CD4-positive, alpha-beta T cell treated with Interleukin-2 at 100 ng/mL for 4 hours (primary cell): ENCODE measurements at regions not wholly inside any gene's neighbourhood (a gene's known extent, or its start where the extent isn't known, plus 50 kb on each side); places are given as distances from the start of the nearest gene placed in this dataset.
A peak's percentile ranks its signal among the peaks of the same experiment; 100 is the strongest.
"Not testable (repeated sequence)": the region's sequence is repeated elsewhere in the genome, so short reads cannot be mapped to it uniquely, and the experiment has no call there.

Experiments used
- DNase-seq: peaks from one replicate; pipeline ENCODE4 v3.0.0-alpha.2; 2020; ENCODE audit warnings: low spot score

DNA sequence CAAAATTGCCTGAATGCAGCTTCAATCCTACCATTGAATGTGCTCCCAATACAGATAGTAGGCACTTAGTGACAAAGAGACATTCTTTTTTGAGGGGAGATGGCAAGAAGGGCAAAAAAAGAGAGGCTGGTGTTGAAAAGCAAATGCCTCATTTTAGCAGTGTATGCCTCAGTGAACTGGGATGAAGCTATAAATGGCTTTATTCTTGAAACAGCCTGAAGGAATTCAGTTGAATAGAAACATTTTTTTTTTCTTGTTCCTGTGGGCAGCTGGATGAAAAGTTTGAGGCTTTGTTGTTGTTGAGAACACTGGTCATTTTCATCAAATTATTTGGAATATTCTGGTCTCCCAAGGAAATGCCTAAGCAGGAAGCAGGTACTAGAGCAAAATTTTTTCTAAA lies 228.9 kb downstream of the RNF144A start:
- no peak for DNase-seq

DNA sequence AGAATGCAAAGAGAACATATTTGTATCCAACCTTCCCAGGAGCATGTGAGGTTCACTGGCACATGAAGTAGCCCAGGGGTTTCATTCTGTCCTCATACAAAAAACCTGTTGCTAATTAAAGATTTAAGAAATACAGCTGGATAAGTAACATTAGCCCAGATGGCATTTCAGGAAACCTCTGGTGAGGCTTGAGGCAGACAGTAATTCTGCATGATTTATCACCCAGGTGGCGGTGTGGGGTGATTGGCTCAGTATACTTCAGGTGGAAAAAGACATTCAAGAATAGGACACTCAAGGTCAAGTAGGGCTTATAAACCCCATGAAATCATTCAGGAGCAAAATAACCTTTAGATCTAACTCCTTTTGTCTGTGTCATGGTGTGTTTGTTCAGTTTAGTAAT lies 237.4 kb downstream of the RNF144A start:
- DNase-seq = no peak

DNA sequence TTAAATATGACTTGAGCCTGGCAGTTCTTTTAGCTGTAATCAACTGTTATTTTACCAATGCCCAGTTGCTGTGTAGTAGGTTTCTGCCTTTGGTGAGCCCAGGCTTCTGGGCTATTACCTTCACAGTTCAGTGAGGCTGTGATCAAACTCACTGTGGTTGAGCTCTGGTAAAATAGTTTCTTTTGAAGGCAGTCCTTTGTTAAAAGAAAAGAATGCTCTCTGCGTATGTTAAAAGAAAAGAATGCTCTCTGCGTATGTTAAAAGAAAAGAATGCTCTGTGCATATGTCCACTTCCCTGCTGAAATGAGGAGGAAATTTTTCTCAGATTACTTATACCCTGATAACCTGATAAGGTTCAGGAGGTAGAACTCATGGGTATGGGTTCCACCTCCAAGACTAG lies 244.3 kb downstream of the RNF144A start:
- DNase-seq = no peak

DNA sequence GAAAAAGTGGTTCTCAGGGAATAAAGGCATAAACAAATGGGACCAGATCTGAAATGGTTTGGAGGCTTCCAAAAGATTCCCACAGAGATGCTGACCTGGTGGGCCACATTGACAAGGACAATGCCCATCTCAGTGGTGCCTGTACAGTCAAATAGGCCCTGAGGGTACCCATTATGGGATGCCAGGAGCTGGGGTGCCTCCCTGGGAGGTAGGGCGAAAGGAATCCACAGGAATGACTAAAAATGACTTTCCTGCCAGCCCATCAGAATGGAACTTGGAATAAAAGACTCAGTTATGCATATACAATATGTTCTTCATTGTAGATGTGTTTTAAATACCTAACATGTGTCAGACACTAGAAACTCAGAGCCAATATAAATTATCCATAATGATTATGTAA lies 248.5 kb downstream of the RNF144A start:
- no peak for DNase-seq

DNA sequence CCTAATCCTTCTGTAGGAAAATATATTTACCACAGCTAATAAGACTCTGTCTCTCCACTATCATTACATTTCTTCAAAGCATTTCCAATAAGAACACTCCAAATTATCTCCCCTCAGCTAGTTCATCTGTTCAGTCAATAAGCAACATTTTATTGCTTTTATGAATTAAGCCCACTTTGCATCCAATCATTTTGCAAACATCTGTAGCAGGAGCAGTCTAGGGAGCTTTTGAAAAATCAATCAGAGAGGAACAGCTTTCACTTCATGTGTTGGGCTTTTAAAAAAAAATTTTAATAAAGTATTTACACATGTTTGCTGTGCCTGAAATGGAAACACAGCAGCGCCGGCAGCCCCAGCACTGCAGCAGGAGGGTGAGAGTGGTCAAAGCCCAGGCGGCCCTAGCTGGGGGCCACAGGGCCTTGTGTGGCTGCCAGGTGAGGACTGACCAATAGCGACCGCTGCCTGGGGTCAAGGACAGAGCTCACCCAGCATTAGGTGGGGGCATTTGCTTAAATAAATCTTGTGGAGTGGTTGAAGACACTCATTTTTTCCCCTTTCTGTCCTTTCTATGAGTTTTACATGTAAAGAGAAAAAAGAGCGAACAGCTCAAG lies 250.7 kb downstream of the RNF144A start:
- no peak for DNase-seq

DNA sequence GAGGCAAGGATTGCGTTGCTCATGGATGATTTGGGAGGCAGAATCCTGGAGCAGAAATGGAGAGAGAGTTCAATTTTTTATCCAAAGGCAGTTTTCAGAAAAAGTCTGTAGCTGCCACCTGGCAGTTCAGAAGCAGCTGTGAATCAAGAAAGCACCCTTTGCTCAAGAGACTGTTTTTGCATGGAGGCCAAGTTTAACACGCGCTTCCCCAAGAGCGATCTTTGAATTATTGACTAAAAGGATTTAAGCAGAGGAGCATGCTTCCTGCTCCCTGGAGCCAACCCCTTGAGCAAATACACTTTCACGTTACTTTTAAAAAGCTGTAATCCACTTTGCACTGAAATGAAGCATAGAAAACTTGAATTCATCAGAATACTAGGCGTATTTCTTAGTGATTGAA lies 252.4 kb downstream of the RNF144A start:
- no peak for DNase-seq

DNA sequence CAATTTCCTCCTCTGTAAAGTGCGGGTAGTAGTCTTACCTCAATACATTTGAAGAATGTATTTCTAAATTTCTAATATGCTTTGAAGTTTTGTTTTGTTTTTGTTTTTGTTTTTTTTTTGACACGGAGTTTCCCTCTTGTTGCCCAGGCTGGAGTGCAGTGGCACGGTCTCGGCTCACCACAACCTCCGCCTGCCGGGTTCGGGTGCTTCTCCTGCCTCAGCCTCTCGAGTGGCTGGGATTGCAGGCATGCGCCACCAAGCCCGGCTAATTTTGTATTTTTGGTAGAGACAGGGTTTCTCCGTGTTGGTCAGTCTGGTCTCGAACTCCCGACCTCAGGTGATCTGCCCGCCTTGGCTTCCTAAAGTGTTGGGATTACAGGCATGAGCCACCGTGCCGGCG lies 261.8 kb downstream of the RNF144A start:
- not testable (repeated sequence) for DNase-seq

DNA sequence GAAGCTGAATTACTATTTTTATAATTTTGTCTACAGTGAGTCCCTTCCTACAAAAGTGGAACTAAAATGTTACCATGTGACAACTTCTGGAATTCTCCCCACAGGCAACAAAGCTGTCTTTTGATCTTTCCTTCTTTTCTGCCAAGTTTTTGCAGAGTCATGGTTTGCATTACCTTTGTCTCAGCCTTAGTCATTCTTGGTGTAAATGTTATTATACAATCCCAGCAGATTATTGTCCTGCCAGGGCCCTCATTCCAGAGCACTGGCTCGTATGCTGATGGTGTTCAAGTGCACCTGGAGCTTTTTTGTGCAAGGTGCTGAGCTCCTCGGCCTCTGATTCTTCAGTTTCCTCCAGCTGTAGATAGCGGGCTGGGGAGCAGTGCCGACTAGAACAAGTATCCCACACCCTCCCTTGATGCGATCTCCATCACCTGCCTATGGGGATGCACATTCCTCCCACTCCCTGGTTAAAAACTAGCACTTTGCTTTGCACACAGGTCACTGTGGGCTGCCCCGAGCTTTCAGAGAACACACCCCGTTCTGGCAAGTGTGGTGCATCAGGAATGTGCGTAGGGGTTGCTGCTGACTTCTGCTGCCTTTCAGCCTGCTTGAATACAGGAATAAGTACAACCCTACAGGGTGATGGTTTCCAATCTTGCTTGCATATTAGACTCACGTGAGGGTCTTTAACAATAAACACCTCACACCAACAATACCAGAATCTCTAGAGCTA lies 263.6 kb downstream of the RNF144A start:
- DNase-seq = no peak

DNA sequence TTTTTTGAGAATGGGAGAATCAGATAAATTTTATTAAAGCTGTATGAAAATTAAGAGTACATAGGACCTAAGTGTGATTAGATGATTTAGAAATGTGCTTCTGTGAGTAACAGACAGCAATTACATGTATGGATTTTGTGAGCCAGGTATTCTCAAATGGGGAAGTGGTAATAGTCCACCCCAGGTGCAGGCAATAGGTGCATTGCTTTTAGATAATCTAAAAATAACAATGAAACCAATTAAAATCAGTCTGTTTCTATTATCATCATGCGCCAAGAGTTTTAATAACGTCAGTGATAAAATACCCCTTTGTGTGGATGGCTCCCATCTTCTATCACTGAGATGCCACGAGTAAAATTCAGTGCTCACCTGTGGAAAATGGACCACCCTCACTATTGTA lies 265.3 kb downstream of the RNF144A start:
- no peak for DNase-seq

DNA sequence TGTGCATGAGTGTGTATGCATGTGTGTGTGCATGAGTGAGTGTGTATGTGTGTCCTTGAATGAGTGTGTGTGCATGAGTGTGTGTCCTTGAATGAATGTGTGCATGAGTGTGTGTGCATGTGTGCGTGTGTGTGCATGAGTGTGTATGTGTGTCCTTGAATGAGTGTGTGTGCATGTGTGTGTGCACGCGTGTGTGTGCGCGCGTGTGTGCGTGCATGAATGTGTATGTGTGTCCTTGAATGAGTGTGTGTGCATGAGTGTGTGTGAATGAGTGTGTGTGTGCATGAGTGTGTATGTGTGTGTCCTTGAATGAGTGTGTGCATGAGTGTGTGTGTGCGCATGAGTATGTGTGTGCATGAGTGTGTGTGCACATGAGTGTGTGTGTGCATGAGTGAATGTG lies 271.9 kb downstream of the RNF144A start:
- no peak for DNase-seq

DNA sequence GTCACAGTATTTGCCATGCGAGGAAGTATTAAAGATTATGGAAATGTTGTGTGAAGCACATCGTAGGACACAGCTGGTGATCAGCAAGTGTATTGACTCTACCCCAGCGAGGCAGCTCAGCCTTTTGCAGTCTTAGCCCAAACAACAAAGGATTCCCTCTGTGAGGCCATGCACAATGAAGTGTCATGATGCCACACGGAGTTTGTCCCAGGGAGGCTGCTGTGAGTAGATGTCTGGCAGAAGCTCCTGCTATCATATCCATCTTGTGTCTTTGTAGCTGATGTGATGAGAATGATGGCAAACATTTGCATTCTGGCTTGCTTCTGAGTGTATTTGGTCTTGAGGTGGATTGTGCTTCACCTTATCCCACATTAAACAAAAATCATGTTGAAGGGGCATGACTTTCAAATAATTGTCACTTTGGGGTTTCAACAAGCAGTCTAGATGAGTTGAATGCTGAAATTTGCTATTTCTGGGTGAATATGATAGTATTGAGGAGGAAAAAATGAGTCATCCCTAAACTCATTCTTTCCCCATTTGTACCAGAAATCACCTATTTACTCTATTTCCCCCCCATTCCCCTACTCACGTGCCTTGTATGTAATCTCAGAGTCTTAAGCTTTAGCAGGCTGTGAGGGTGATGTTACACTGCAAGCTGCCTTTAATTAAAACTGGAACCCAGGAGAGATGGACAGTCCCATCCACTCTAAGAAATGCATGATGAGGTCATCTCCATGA lies 273.5 kb downstream of the RNF144A start:
- DNase-seq = no peak

DNA sequence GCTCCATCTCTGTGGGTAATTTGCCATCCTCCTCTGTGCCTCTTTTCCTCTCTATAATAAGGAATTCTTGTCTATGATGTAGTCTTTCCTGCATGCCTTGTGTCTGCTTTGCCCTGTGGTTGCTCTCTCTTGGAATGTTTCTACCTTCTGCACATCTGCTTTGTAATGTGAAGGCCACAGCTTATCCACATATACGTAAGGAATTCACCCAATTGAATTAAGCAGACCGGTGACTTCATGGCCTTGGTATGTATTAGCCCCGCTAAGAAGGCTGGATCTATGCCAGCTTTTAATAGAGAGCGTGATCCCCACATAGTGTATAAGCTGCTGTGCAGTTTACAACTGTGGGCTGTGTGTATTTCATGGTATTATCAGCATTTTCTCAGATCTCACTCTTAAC lies 274.7 kb downstream of the RNF144A start:
- DNase-seq = no peak

DNA sequence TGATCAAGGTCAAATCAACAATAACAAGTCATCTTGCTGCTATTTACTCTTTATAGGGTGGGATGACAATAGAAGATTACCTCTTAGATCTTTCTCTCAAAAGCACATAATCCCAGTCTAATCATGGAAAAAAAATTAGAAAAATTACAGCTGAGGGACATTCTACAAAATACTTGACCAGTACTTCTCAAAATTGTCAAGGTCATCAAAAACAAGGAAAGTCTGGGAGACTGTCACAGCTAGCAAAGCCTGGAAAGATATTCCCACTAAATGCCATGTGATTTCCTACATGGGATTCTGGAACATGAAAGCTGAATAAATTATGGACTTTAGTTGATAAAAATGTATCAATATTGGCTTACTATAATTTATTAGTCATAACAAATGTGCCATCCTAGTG lies 276.2 kb downstream of the RNF144A start:
- DNase-seq = no peak

DNA sequence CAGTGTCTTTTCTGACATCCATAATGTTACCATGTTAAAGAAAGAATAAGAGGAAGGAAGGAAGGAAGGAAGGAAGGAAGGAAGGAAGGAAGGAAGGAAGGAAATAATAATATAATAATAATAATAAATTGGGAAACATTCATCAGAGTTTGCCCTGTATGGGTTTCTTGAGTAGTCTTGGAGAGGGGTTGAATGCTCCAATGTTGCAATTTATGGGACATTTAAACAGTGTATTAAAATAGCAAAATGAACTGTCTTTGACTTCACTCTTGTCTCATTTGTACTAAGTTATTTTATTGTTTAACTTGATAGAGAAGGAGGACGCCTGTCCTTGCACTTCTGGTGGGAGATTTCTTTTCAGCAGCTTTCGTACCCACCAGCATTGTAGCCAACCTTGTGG lies 277.7 kb downstream of the RNF144A start:
- DNase-seq = no peak

DNA sequence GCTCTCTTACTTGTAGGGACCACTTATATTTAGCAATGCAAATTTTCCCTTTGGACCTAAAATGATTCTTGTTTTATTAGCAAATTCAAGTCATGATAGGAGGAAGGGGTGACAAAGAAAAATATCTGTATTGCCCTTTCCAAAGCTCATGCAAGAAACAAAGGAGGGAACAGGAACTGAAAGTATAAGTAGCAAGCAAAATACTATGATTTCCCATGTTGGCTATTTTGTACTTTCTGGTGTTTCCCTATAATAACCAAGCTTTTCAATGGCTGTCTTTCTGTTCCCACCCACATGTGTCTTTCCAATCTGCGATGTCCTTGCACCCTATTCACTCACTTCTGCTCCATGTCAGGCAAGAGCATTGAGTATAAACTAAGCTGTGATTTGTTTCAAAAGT lies 279.7 kb downstream of the RNF144A start:
- DNase-seq = no peak

DNA sequence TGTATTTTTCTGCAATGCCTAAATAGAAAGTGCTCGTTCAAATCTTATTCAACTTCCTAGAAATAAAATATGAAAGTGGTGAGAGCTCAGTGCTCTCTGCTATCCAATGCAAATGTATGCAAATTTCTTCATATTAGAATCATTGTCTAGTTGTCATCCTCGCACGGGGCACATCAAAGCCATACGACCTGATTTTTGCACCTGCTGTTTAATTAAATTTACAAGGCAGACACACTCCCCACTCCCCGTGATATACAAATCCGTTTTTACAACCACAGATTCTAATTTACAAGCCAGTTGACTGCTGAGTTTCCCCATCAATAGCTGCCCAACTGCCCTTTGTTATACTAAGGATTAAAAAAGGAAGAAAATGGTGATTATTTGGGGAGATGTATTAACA lies 284.6 kb downstream of the RNF144A start:
- DNase-seq = no peak

DNA sequence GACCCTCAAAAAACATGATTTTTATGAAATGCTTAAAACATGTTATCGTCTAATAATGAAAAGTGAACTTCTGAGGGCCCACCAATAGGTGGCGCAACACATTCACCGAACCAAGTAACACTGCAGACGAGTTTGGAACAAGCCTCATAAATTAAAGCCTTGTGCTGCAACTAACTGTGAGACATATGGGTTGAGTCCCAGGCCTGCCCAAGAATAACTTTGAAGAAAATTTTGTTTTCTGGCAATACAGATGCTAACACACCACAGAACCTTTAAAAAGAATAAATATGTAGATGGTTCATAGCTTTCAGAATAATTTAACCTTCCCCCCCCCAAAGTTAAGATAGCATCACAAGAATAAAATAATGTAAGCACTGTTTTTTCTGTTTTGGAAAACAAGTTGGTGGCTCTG lies 285.9 kb downstream of the RNF144A start:
- peak; percentile 63 for DNase-seq

DNA sequence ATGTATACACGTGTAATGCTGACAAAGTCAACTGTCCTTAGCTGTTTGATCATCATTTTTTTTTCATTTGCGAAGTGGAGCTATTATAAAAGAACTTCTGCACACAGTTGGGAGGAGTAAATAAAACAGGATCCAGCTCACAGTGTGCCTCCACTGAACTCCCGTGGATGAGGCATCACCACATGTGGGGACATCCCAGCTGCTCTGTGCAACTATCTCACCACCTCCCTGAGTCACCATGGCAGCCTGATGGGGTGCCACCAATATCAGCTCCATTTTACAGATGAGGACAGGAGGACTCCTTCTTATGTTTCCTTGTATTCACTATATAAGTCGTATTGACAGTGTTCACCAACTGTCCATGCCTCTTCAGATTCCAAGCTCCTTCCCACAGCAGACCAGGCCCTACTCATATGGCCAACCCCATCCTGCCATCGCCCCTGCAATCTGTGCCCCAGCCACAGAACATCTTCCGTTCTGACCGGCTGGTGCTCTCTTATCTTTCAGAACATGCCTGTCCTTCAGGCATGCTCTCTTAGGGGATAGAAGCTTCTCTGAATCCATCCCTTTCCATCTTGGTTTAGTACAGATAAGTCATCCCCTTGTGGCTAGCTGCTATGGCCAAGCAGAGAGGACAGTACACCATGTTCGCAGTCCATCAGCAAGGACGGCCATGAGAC lies 288.1 kb downstream of the RNF144A start:
- no peak for DNase-seq

DNA sequence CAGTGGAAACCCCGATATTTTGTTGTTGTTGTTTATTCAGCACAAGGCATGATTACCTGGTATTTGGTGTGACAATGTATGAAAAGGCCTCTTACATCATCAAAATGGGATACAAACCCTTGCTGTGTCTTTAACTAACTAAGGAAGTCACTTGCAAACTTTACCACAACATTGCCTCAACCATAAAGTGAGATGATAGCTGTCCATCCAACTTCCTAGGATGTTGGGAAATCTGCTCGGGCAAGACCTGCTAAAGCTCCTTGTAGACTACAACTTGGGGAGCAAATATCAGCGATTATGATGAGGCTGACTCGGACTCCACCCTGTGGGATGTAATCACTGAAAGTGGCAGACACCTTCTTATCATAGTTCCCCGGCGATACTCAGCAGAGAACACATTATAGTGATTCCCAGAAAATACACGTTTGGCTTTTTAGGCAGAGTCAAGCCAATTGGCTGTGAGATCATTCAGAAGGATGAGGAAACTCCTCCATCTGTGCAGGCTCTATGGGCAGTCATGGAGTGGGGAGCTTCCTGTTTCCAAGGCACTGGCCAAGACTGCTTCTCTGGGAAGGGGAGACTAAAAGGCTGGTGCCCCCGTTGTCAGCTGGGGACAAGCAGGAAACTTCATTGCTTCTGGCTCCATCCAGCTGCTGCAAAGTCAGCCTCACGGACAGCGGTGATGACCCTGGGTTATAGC lies 289.0 kb downstream of the RNF144A start:
- DNase-seq = no peak

DNA sequence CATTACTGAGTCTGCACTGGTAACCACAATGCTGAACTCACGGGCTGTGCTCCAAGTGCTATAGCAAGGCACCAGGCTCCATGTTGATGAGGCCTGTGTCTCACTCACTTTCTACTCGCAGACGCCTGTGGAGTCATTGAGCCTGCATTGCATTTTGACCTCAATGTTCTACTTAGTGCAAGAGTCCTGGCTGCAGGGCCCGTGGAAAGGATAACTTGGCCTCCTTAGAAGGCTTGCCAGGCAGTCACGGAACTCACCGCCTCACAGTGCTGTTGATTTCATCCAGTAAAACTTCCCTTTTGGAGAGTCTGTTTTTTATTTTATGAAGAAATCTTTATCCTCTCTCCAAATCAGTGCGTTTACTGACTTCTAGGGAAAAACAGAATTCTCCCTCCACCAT lies 290.4 kb downstream of the RNF144A start:
- DNase-seq = no peak

DNA sequence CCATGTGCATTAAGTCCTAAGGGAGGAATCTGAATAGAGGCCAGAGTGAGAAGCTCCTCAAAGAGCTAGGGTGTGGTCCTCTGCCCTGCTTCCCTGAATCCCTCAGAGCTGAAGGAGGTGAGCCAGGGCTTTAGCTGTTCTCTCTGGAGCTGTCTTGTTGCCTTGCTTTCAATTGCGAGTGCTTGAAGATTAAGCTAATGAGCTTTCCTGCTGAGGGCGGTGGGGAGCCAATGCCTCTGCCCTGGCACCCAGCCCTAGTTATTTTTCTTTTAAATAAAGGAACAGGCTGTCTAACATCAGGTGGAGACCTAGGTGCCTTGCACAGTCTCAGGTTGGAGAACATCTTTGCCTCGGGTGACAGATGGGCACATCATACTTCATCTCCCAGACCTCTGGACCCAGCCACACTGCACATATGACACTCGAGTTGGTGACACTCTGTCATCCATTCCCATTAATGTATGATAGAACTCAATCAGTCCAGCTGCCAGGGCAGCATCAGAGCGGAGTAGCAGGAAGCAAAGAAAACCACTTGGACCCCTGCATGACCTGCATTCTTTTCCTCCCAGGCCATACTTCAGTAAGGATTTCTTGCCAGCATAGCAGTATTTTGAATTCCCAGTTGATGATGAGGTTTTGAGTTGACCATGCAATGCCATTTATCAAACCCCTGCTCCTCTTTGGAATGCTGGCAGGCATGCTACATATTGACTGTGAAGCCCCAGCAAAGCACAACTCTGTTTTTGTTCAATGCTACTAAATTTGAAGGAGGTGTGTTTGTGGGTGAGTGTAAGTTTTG lies 292.7 kb downstream of the RNF144A start:
- DNase-seq = no peak
